ENCODE measurements at regions not wholly inside any gene's neighbourhood (a gene's known extent, or its start where the extent isn't known, plus 50 kb on each side); places are given as distances from the start of the nearest gene placed in this dataset.

- Histone ChIP-seq H3K36me3 (ENCODE audit: control insufficient read depth, insufficient read depth, low read length) (no peaks in the 10 kb centered on the region), H3K27me3 (ENCODE audit: control insufficient read depth, insufficient read depth, low read length) (no peaks in the 10 kb centered on the region), H3K27ac (no peak overlapping the region), H3K4me1 (no peaks in the 10 kb centered on the region), H3K9ac (no peak overlapping the region), H2AFZ (no peak overlapping the region), H3K9me3 (ENCODE audit: control insufficient read depth, low read length) (no peaks in the 10 kb centered on the region), H3K79me2 (no peaks in the 10 kb centered on the region), H3K4me3 (ENCODE audit: low read depth, low read length) (no peak overlapping the region), H3K4me2 (ENCODE audit: low read length) (no peak overlapping the region)
- no peak for TF ChIP-seq CTCF (IDR thresholded peaks at IDR 0.05)
These were observed 782.4 kb upstream of the EYS start for GRCh38 chr6:66489269-66489987.

GRCh38 chr6:66481216-66481615 is 774.2 kb upstream of the EYS start:
- H3K4me1 ChIP-seq = no peaks in the 10 kb centered on the region
- H3K27me3 ChIP-seq (ENCODE audit: control insufficient read depth, insufficient read depth, low read length) = no peaks in the 10 kb centered on the region
- no peak overlapping the region for H3K9ac ChIP-seq
- no peaks in the 10 kb centered on the region for H3K36me3 ChIP-seq (ENCODE audit: control insufficient read depth, insufficient read depth, low read length)
- no peak for TF ChIP-seq CTCF (IDR thresholded peaks at IDR 0.05)
- no peaks in the 10 kb centered on the region for H3K9me3 ChIP-seq (ENCODE audit: control insufficient read depth, low read length)
- H3K79me2 ChIP-seq = no peaks in the 10 kb centered on the region
- no peak overlapping the region for H3K27ac ChIP-seq
- no peak overlapping the region for H2AFZ ChIP-seq
- H3K4me2 ChIP-seq (ENCODE audit: low read length) = no peak overlapping the region
- no peak overlapping the region for H3K4me3 ChIP-seq (ENCODE audit: low read depth, low read length)

GRCh38 chr6:66478705-66479104 is 771.7 kb upstream of the EYS start:
- no peak for TF ChIP-seq CTCF (IDR thresholded peaks at IDR 0.05)
- no peaks in the 10 kb centered on the region for H3K79me2 ChIP-seq
- H3K9me3 ChIP-seq (ENCODE audit: control insufficient read depth, low read length) = no peaks in the 10 kb centered on the region
- no peaks in the 10 kb centered on the region for H3K36me3 ChIP-seq (ENCODE audit: control insufficient read depth, insufficient read depth, low read length)
- no peaks in the 10 kb centered on the region for H3K27me3 ChIP-seq (ENCODE audit: control insufficient read depth, insufficient read depth, low read length)
- no peak overlapping the region for H3K27ac ChIP-seq
- H3K4me3 ChIP-seq (ENCODE audit: low read depth, low read length) = no peak overlapping the region
- H3K4me2 ChIP-seq (ENCODE audit: low read length) = no peak overlapping the region
- no peaks in the 10 kb centered on the region for H3K4me1 ChIP-seq
- H2AFZ ChIP-seq = no peak overlapping the region
- H3K9ac ChIP-seq = no peak overlapping the region

- Histone ChIP-seq H3K27ac (no peak overlapping the region), H3K27me3 (ENCODE audit: control insufficient read depth, insufficient read depth, low read length) (no peaks in the 10 kb centered on the region), H3K4me1 (no peaks in the 10 kb centered on the region), H3K9me3 (ENCODE audit: control insufficient read depth, low read length) (no peaks in the 10 kb centered on the region), H3K4me2 (ENCODE audit: low read length) (no peak overlapping the region), H3K36me3 (ENCODE audit: control insufficient read depth, insufficient read depth, low read length) (no peaks in the 10 kb centered on the region), H3K4me3 (ENCODE audit: low read depth, low read length) (no peak overlapping the region), H3K9ac (no peak overlapping the region), H3K79me2 (no peaks in the 10 kb centered on the region), H2AFZ (no peak overlapping the region)
- no peak for TF ChIP-seq CTCF (IDR thresholded peaks at IDR 0.05)
These were observed 728.3 kb upstream of the EYS start for GRCh38 chr6:66435321-66435720.

GRCh38 chr6:66429210-66429609 is 722.2 kb upstream of the EYS start:
- Histone ChIP-seq H3K9me3 (ENCODE audit: control insufficient read depth, low read length) (no peaks in the 10 kb centered on the region), H3K4me2 (ENCODE audit: low read length) (no peak overlapping the region), H2AFZ (no peak overlapping the region), H3K27ac (no peak overlapping the region), H3K9ac (no peak overlapping the region), H3K4me3 (ENCODE audit: low read depth, low read length) (no peak overlapping the region), H3K4me1 (no peaks in the 10 kb centered on the region), H3K79me2 (no peaks in the 10 kb centered on the region), H3K27me3 (ENCODE audit: control insufficient read depth, insufficient read depth, low read length) (no peaks in the 10 kb centered on the region), H3K36me3 (ENCODE audit: control insufficient read depth, insufficient read depth, low read length) (no peaks in the 10 kb centered on the region)
- no peak for TF ChIP-seq CTCF (IDR thresholded peaks at IDR 0.05)
